Endothelial cell (in vitro differentiated cells): ENCODE measurements at regions not wholly inside any gene's neighbourhood (a gene's known extent, or its start where the extent isn't known, plus 50 kb on each side); places are given as distances from the start of the nearest gene placed in this dataset.
A peak's percentile ranks its signal among the peaks of the same experiment; 100 is the strongest.

Experiments
- DNase-seq: peaks from one replicate; pipeline ENCODE4 v3.0.0; 2021; ENCODE audit warnings: low spot score
- H3K27ac Mint-ChIP-seq: one replicate; pipeline ENCODE4 v1.8.0; 2021; ENCODE audit warnings: mixed read lengths, inconsistent platforms; ENCODE audit not compliant: unreplicated experiment
- H3K27me3 Mint-ChIP-seq: one replicate; pipeline ENCODE4 v1.8.0; 2021; ENCODE audit warnings: mild to moderate bottlenecking, moderate library complexity, mixed read lengths, inconsistent platforms; ENCODE audit not compliant: unreplicated experiment
- H3K36me3 Mint-ChIP-seq: one replicate; pipeline ENCODE4 v1.8.0; 2021; ENCODE audit warnings: mild to moderate bottlenecking, low read depth, mixed read lengths, inconsistent platforms; ENCODE audit not compliant: unreplicated experiment
- H3K4me1 Mint-ChIP-seq: one replicate; pipeline ENCODE4 v1.8.0; 2021; ENCODE audit warnings: mild to moderate bottlenecking, mixed read lengths, inconsistent platforms; ENCODE audit not compliant: unreplicated experiment
- H3K4me3 Mint-ChIP-seq: one replicate; pipeline ENCODE4 v1.8.0; 2021; ENCODE audit warnings: mild to moderate bottlenecking, mixed read lengths, inconsistent platforms; ENCODE audit not compliant: unreplicated experiment
- H3K9me3 Mint-ChIP-seq: one replicate; pipeline ENCODE4 v1.8.0; 2021; ENCODE audit warnings: mixed read lengths, inconsistent platforms; ENCODE audit not compliant: unreplicated experiment
- CTCF ChIP-seq: fragments of 200-600 bp; sonication (generic); IDR thresholded peaks from one replicate; pipeline ENCODE4 v1.5.0; 2021; ENCODE audit warnings: antibody characterized with exemption; ENCODE audit not compliant: unreplicated experiment

GRCh38 chr6:150711061-150711460 lies 111.4 kb downstream of the PLEKHG1 start:
- Mint-ChIP-seq H3K4me3 (no peak overlapping the region), H3K27me3 (peaks cover 3% of the 10 kb centered on the region), H3K4me1 (peaks cover 43% of the 10 kb centered on the region), H3K27ac (no peak overlapping the region), H3K36me3 (peaks cover 13% of the 10 kb centered on the region), H3K9me3 (no peaks in the 10 kb centered on the region)
- no peak for DNase-seq
- no peak for TF ChIP-seq CTCF

DNA sequence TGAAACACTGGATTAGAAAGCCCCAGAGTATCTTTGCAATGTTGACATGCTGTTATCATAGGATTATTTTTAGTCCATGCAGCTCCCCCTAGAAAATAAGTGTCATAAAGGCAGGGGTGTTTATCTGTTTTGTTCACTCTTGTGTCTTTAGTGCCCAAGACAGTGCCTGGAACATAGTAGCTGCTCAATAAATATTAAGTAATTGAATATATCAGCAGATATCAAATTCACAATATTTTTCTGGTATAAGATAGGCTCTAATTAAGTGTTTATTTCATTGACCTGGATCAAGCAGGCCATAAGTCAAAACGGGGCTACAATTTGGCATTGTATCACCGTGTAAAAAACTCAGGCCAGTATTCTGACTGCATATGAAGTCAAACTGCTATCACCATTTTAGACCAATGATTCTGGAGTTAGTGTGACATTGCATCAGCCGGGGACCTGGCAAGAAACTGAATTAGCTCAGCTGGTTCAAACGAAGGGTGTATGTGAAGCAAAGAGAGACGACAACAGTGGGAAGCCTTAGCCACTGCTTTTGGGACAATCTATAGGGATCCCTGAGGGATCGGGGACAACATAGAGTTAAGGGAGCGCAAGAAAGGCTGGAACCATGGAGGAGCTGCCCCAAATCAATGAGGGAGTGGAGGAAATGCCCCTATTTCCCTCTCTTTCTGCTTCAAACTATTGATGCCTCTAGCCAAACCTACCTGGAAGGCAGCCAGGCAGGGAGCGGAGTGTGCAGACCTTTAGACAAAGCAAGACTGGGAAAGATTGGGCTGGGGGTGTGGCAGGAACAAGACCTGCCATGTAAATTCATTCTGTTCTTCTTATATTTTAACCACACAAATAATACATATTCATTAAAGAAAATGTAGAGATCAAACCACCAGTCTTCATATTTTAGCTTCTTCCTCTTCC lies 112.2 kb downstream of the PLEKHG1 start:
- peaks cover 7% of the 10 kb centered on the region for H3K27me3 Mint-ChIP-seq
- H3K9me3 Mint-ChIP-seq = no peaks in the 10 kb centered on the region
- H3K27ac Mint-ChIP-seq = peak overlapping the region; percentile 85
- peak overlapping the region; percentile 57 for H3K4me3 Mint-ChIP-seq
- H3K4me1 Mint-ChIP-seq = peaks cover 51% of the 10 kb centered on the region
- peaks cover 13% of the 10 kb centered on the region for H3K36me3 Mint-ChIP-seq
- no peak for TF ChIP-seq CTCF
- no peak for DNase-seq

- H3K27me3 Mint-ChIP-seq = peaks cover 7% of the 10 kb centered on the region
- peaks cover 13% of the 10 kb centered on the region for H3K36me3 Mint-ChIP-seq
- H3K27ac Mint-ChIP-seq = peak overlapping the region; percentile 85
- TF ChIP-seq CTCF = no peak
- peaks cover 49% of the 10 kb centered on the region for H3K4me1 Mint-ChIP-seq
- no peaks in the 10 kb centered on the region for H3K9me3 Mint-ChIP-seq
- no peak overlapping the region for H3K4me3 Mint-ChIP-seq
- no peak for DNase-seq
Observed at GRCh38 chr6:150712505-150713252, 113.0 kb downstream of the PLEKHG1 start.

- Mint-ChIP-seq H3K4me1 (peaks cover 42% of the 10 kb centered on the region), H3K27me3 (peaks cover 7% of the 10 kb centered on the region), H3K4me3 (no peak overlapping the region), H3K27ac (no peak overlapping the region), H3K9me3 (no peaks in the 10 kb centered on the region), H3K36me3 (peaks cover 13% of the 10 kb centered on the region)
- TF ChIP-seq CTCF = no peak
- DNase-seq = no peak
Observed at GRCh38 chr6:150713487-150713886, 113.8 kb downstream of the PLEKHG1 start.

DNA sequence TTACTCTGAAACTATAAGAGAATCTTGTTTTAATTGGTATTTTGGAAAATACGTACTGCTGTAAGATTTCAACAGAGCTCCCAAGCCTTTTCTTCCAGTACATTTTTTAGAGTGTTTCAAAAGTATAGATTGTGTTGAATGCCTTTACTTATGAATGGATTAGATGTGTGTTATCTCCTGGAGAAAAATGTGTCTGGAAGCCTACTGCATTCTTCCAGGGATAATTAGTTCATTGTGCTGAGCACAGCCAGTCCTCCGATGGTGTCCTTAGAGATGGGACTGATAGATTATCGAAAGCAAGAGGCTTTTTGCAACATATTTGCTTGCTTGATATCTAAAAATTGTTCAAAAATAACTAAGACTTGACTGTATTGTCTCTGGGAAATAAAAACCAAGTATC lies 114.2 kb downstream of the PLEKHG1 start:
- no peak for DNase-seq
- Mint-ChIP-seq H3K27me3 (peaks cover 7% of the 10 kb centered on the region), H3K9me3 (no peaks in the 10 kb centered on the region), H3K36me3 (peaks cover 13% of the 10 kb centered on the region), H3K4me3 (no peak overlapping the region), H3K4me1 (peaks cover 46% of the 10 kb centered on the region), H3K27ac (no peak overlapping the region)
- no peak for TF ChIP-seq CTCF
